ENCODE measurements at regions not wholly inside any gene's neighbourhood (a gene's known extent, or its start where the extent isn't known, plus 50 kb on each side); places are given as distances from the start of the nearest gene placed in this dataset.

DNA sequence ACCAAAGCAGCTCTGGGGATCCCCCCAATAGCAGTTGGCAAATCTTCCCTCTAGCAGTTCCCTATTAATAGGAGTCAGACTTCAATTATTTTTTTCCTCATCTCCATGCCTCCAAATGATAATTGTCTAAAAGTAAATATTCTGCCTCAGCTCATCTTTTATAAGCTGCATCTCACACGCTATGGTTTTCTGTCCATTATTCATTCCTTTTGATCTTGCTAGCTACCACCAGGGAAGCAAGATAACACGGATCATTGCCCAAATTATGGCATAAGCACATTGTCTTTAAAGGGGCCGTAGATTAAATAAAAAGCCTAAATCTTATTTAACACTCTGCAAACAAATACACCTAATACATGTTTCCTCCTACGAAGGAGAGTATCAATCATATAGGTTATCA, 670.8 kb upstream of the FLRT2 start:
- no peak for ATAC-seq
- H3K9me3 Mint-ChIP-seq = no peaks in the 10 kb centered on the region
- H3K4me3 Mint-ChIP-seq = no peak overlapping the region
- Histone ChIP-seq H3F3A (replicated peaks; ENCODE audit: low read depth) (no peaks in the 10 kb centered on the region), H3K4me1 (ENCODE audit: insufficient read depth) (no peaks in the 10 kb centered on the region), H3K27me3 (ENCODE audit: insufficient read depth) (no peaks in the 10 kb centered on the region), H3K4me3 (no peak overlapping the region), H3K36me3 (ENCODE audit: insufficient read depth) (no peaks in the 10 kb centered on the region), H2AFZ (no peak overlapping the region), H3K79me2 (replicated peaks; ENCODE audit: insufficient read depth) (no peaks in the 10 kb centered on the region), H3K9me2 (ENCODE audit: insufficient read depth) (no peaks in the 10 kb centered on the region), H4K20me1 (replicated peaks; ENCODE audit: insufficient read depth) (no peaks in the 10 kb centered on the region), H3K27ac (ENCODE audit: low read depth) (no peak overlapping the region), H3K4me2 (no peak overlapping the region)
- H3K36me3 Mint-ChIP-seq (ENCODE audit: low read depth) = no peaks in the 10 kb centered on the region
- no peaks in the 10 kb centered on the region for H3K27me3 Mint-ChIP-seq (ENCODE audit: insufficient read depth, low read depth, poor library complexity)
- DNase-seq (ENCODE audit: low spot score) = no peak
- no peaks in the 10 kb centered on the region for H3K4me1 Mint-ChIP-seq
- H3K27ac Mint-ChIP-seq = no peak overlapping the region
- TF ChIP-seq STAT1 (IDR thresholded peaks at IDR 0.05; ENCODE audit: unreplicated experiment) = no peak
- TF ChIP-seq EZH2phosphoT487 (IDR thresholded peaks at IDR 0.05; ENCODE audit: unreplicated experiment) = no peak
- no peak for TF ChIP-seq POLR2AphosphoS5 (IDR thresholded peaks at IDR 0.05; ENCODE audit: low read depth)
- TF ChIP-seq, protein P1, sequence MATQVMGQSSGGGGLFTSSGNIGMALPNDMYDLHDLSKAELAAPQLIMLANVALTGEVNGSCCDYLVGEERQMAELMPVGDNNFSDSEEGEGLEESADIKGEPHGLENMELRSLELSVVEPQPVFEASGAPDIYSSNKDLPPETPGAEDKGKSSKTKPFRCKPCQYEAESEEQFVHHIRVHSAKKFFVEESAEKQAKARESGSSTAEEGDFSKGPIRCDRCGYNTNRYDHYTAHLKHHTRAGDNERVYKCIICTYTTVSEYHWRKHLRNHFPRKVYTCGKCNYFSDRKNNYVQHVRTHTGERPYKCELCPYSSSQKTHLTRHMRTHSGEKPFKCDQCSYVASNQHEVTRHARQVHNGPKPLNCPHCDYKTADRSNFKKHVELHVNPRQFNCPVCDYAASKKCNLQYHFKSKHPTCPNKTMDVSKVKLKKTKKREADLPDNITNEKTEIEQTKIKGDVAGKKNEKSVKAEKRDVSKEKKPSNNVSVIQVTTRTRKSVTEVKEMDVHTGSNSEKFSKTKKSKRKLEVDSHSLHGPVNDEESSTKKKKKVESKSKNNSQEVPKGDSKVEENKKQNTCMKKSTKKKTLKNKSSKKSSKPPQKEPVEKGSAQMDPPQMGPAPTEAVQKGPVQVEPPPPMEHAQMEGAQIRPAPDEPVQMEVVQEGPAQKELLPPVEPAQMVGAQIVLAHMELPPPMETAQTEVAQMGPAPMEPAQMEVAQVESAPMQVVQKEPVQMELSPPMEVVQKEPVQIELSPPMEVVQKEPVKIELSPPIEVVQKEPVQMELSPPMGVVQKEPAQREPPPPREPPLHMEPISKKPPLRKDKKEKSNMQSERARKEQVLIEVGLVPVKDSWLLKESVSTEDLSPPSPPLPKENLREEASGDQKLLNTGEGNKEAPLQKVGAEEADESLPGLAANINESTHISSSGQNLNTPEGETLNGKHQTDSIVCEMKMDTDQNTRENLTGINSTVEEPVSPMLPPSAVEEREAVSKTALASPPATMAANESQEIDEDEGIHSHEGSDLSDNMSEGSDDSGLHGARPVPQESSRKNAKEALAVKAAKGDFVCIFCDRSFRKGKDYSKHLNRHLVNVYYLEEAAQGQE (IDR thresholded peaks at IDR 0.05; ENCODE audit: unreplicated experiment) = no peak
- TF ChIP-seq JUNB (IDR thresholded peaks at IDR 0.05; ENCODE audit: unreplicated experiment) = no peak
- TF ChIP-seq EZH2 (IDR thresholded peaks at IDR 0.05; ENCODE audit: low read depth, unreplicated experiment) = no peak
- no peak for TF ChIP-seq ZNF331 (CRISPR knock-in tag; IDR thresholded peaks at IDR 0.05; ENCODE audit: low read depth)
- TF ChIP-seq, protein P2, sequence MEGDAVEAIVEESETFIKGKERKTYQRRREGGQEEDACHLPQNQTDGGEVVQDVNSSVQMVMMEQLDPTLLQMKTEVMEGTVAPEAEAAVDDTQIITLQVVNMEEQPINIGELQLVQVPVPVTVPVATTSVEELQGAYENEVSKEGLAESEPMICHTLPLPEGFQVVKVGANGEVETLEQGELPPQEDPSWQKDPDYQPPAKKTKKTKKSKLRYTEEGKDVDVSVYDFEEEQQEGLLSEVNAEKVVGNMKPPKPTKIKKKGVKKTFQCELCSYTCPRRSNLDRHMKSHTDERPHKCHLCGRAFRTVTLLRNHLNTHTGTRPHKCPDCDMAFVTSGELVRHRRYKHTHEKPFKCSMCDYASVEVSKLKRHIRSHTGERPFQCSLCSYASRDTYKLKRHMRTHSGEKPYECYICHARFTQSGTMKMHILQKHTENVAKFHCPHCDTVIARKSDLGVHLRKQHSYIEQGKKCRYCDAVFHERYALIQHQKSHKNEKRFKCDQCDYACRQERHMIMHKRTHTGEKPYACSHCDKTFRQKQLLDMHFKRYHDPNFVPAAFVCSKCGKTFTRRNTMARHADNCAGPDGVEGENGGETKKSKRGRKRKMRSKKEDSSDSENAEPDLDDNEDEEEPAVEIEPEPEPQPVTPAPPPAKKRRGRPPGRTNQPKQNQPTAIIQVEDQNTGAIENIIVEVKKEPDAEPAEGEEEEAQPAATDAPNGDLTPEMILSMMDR (conservative IDR thresholded peaks at IDR 0.05; ENCODE audit: low read depth in 2 of 2) = no peak
- TF ChIP-seq ZNF114 (CRISPR knock-in tag; IDR thresholded peaks at IDR 0.05) = no peak
- TF ChIP-seq NANOG (IDR thresholded peaks at IDR 0.05; ENCODE audit: borderline replicate concordance) = no peak
- no peak for TF ChIP-seq CREB1 (CRISPR knock-in tag; IDR thresholded peaks at IDR 0.05; ENCODE audit: low read depth)
- TF ChIP-seq, protein P3, sequence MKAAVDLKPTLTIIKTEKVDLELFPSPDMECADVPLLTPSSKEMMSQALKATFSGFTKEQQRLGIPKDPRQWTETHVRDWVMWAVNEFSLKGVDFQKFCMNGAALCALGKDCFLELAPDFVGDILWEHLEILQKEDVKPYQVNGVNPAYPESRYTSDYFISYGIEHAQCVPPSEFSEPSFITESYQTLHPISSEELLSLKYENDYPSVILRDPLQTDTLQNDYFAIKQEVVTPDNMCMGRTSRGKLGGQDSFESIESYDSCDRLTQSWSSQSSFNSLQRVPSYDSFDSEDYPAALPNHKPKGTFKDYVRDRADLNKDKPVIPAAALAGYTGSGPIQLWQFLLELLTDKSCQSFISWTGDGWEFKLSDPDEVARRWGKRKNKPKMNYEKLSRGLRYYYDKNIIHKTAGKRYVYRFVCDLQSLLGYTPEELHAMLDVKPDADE (IDR thresholded peaks at IDR 0.05) = no peak
- TF ChIP-seq ZNF462 (CRISPR knock-in tag; IDR thresholded peaks at IDR 0.05) = no peak

All from GM23338 (cell line).